ENCODE measurements at regions not wholly inside any gene's neighbourhood (a gene's known extent, or its start where the extent isn't known, plus 50 kb on each side); places are given as distances from the start of the nearest gene placed in this dataset.

- DNase-seq (ENCODE audit: low read depth) = no peak
Measured at GRCh38 chr18:2425426-2426317, 145.6 kb downstream of the METTL4 start.

DNA sequence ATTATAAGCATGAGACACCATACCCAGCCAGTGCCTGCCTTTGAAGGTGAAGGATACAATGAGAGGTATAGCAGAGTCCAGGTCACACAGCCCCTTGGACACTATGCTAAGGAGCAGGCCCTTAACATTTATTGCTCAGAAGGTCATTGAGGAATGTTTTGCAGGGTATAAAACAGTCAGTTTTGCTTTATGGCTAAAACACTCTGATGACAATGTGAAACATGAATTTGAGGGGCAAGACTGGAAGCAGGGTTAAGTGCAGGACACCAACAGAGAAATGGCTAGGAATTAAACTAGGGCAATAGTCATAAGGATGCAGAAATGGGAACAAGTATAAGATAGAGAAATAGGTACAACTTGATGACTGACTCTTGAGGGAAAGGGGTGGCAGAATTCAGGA, 141.1 kb downstream of the METTL4 start:
- no peak for DNase-seq (ENCODE audit: low read depth)

- DNase-seq (ENCODE audit: low read depth) = no peak
Measured at GRCh38 chr18:2431806-2432205, 139.5 kb downstream of the METTL4 start.

- DNase-seq (ENCODE audit: low read depth) = no peak
Measured at GRCh38 chr18:2433366-2433765, 137.9 kb downstream of the METTL4 start.

- DNase-seq (ENCODE audit: low read depth) = no peak
Measured at GRCh38 chr18:2441544-2441943, 129.8 kb downstream of the METTL4 start.

DNA sequence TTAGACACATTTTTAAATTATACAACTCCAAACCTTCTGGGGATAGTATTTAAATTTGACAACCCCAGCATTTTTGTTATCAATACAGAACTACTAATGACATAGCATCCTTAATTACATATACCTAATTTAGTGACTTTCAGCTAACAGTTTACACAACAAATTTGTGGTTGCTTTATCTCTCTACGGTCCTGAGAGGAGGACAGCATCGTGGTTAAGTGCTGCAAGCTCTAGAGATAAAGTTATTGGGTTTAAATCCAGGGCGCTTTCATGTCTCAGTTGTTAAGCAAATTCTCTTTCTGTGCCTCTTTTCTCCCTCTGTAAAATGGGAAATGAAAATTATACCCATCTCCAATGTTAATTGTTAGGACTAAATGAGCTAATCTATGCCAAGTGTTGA, 129.3 kb downstream of the METTL4 start:
- no peak for DNase-seq (ENCODE audit: low read depth)

DNA sequence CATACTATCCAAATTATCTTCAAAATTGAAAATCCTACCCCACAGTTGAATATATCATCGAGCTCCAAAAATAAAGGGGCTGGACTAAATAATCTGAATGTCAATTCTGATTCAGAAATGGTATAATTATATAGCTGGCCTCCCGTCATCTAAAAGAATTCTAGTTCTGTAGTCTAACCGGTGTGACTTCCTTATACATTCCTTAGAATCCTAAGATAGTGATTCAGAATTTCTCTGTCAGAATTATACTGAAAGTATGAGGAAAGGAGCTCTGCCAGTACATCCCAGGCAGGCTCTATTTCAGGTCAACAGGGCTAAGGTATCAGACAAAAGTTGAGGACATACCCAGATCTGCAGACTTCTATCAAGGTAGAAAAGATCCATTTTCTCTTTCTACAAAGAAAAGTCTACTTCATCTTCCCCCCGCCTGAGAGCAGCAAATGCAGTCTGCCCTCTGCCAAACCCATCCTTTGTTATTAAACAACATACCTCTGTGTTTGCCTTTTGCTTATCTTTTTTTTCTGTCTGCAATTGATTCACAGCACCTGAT, 128.5 kb downstream of the METTL4 start:
- DNase-seq (ENCODE audit: low read depth) = peak; percentile 17

- DNase-seq (ENCODE audit: low read depth) = no peak
Measured at GRCh38 chr18:2444201-2444875, 127.0 kb downstream of the METTL4 start.

DNA sequence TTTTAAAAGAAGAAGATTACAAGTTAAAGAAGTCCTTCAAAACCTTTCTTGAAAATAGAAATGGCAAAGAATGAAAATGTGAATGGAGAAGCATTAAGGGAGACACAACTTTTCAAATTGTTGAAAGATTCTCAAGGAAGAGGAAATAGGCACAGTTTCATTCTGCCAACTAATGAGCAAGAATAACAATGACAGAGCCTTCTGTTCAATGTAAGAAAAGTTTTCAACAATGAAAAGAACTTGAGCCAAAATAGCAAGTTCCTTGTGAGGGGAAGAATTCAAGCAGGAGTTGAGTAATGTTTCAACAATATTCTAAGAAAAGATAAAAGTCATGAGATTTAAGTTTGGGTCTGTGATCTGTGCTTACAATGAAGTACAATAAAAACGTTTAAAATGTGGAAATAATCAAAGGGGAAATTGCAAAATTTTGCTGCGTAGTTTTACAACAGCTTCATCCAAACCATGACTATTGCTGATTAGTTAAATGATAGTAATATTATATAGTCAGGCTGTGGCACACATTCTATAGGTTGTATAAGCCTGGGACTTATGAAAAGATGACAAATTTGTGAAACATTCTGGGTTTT, 122.6 kb downstream of the METTL4 start:
- no peak for DNase-seq (ENCODE audit: low read depth)

DNA sequence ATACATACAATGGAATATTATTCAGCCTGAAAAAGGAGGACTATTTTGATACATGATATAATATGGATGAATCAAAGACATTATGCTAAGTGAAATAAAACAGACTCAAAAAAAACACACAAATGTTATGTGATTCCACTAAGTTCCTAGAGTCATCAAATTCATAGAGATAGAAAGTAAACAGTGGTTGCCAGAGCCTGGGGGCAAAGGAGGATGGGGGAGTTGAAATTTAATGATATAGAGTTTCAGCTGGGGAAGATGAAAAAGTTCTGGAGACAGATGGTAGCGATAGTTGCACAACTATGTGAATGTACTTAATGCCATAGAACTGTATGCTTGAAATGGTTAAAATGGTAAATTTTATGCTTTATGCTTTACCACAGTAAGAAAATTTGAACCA, 119.7 kb downstream of the METTL4 start:
- DNase-seq (ENCODE audit: low read depth) = no peak

DNA sequence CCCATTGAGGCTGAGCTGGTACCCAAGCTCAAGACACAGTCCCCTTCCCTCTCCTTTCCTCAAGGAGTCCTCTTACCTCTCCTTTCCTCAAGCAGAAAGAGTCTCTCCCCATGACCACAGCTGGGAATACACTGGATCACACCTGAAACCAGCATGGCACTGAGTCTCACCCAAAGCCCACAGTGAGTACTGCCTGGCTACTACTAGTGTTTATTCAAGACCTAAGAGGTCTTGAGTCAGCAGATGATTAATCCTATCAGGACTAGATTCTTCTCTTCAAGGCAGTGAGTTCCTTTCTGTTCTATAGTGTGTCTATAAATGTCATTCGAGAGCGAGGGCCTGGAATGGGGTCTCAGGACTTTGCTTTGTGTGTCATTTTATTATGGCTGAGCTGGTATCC, 111.4 kb downstream of the METTL4 start:
- DNase-seq (ENCODE audit: low read depth) = no peak

GRCh38 chr18:2466978-2467377, 104.3 kb downstream of the METTL4 start:
- no peak for DNase-seq (ENCODE audit: low read depth)

- DNase-seq (ENCODE audit: low read depth) = no peak
Measured at GRCh38 chr18:2468051-2468450, 103.3 kb downstream of the METTL4 start.

- DNase-seq (ENCODE audit: low read depth) = no peak
Measured at GRCh38 chr18:2471523-2471922, 99.8 kb downstream of the METTL4 start.

DNA sequence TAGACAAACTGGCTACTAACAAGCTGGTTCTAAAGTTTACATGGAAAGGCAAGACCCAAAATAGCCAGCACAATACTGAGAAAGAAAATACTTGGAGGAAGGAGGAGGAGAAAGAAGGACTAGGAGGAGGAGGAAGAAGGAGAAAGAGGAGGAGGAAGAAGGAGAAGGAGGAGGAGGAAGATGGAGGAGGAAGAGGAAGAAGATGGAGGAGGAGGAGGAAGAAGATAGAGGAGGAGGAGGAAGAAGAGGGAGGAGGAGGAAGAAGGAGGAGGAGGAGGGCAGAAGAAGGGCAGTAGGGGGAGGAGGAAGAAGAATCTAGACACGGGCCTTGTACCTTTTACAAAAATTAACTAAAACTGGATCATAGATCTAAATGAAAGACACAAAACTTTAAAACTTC, 92.6 kb downstream of the METTL4 start:
- DNase-seq (ENCODE audit: low read depth) = no peak

DNA sequence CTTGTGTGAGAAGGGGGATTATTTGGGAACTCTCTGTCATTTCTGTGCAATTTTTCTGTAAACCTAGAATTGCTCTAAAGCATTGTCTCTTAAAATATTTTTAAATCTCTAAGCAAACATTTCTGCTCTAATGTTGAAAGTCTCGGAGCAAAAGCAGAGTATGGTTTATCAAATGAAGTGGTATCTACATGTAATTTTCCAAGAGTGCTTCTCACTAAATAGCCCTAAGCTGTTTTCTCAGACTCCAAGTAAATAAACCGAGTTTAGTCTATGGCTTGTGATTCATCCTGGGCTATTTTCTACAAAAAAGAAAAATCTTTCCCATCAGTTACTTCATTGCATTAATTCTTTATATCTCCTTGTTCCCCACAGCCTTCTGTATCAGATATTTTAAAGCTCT, 90.8 kb downstream of the METTL4 start:
- DNase-seq (ENCODE audit: low read depth) = no peak

GRCh38 chr18:2482706-2483475, 88.4 kb downstream of the METTL4 start:
- DNase-seq (ENCODE audit: low read depth) = no peak

GRCh38 chr18:2485983-2486382, 85.3 kb downstream of the METTL4 start:
- DNase-seq (ENCODE audit: low read depth) = no peak

DNA sequence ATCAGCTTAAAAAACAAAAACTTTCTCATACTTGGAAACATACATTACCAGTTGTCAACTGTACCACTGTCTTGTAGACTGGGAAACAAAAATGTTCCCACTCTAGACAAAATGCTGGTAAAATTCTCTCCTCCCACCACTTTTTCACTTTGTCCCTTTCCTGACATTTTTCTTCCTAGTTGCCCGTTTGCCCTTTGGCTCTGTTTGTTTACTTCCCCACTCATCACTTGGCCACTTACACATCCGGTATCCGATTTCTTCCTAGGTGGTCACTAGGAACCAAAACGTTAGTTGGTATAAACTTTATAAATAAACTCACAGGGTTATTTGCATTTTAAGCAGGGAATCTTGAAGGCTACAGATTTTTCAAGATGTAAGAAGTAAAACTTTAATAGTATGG, 84.9 kb downstream of the METTL4 start:
- no peak for DNase-seq (ENCODE audit: low read depth)

All from HS-27A (cell line).